Ishikawa (cell line): ENCODE measurements at regions not wholly inside any gene's neighbourhood (a gene's known extent, or its start where the extent isn't known, plus 50 kb on each side); places are given as distances from the start of the nearest gene placed in this dataset.

Experiments used
- CEBPB ChIP-seq: IDR thresholded peaks from 2 replicates; pipeline ENCODE4 v1.6.1; 2012
- CREB1 ChIP-seq: IDR thresholded peaks from 2 replicates; pipeline ENCODE4 v1.6.1; 2012; ENCODE audit warnings: low read depth
- EGR1 ChIP-seq: IDR thresholded peaks from 2 replicates; pipeline ENCODE4 v1.6.1; 2012
- EP300 ChIP-seq: IDR thresholded peaks from 2 replicates; pipeline ENCODE4 v1.6.1; 2012; ENCODE audit warnings: borderline replicate concordance
- FOXM1 ChIP-seq: IDR thresholded peaks from 2 replicates; pipeline ENCODE4 v1.6.1; 2012; ENCODE audit warnings: low read depth, borderline replicate concordance
- MAX ChIP-seq: IDR thresholded peaks from 2 replicates; pipeline ENCODE4 v1.6.1; 2012
- NFIC ChIP-seq: IDR thresholded peaks from 2 replicates; pipeline ENCODE4 v1.6.1; 2012
- RAD21 ChIP-seq: IDR thresholded peaks from 2 replicates; pipeline ENCODE4 v1.6.1; 2012; ENCODE audit warnings: low read depth
- REST ChIP-seq: IDR thresholded peaks from 2 replicates; pipeline ENCODE4 v1.6.1; 2012; ENCODE audit warnings: low read depth, mild to moderate bottlenecking
- TAF1 ChIP-seq: IDR thresholded peaks from 2 replicates; pipeline ENCODE4 v1.6.1; 2012; ENCODE audit warnings: low read depth, mild to moderate bottlenecking
- TCF12 ChIP-seq: IDR thresholded peaks from 2 replicates; pipeline ENCODE4 v1.6.1; 2012; ENCODE audit warnings: low read depth
- TEAD4 ChIP-seq: IDR thresholded peaks from 2 replicates; pipeline ENCODE4 v1.6.1; 2012
- YY1 ChIP-seq: IDR thresholded peaks from 2 replicates; pipeline ENCODE4 v1.6.1; 2012; ENCODE audit warnings: low read depth
- ZBTB7A ChIP-seq: IDR thresholded peaks from 2 replicates; pipeline ENCODE4 v1.6.1; 2012; ENCODE audit warnings: low read depth
- TF ChIP-seq, protein P1 (sequence below): IDR thresholded peaks from 2 replicates; pipeline ENCODE4 v1.6.1; 2012

DNA sequence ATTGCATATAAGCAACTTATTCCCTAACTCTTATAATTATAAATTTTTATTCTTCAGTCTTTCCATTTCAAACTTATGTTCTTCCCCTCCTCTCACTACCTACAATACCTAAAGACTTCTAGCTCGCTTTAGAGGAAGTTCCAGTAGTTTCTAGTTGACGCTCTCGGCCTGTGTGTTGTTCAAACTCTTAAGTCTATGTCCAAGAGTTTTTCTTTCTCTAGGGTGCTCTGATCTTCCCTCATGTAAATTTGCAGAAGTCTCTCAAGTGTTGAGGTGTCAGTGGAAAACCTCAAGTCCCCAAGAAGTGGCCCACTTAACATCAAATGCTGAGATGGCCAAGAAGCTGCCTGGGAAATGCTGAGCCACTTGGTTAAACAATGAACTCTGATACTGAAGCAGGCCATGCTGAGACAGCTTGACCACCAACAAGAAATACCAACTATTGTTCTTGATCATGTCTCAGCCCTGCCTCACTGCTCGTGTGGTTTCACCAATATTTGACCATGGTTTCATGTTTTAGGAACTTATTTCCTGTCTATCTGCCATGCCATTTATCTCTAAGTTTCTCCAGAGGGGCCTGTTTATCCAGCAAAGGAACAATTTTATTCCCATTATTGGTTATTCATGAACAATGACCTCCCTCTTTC lies 100.9 kb upstream of the TCF21 start:
- TF ChIP-seq TEAD4 (no peak), TCF12 (no peak), EGR1 (no peak), MAX (no peak), TAF1 (no peak), REST (no peak), FOXM1 (no peak), NFIC (no peak)
- TF ChIP-seq, protein P1, sequence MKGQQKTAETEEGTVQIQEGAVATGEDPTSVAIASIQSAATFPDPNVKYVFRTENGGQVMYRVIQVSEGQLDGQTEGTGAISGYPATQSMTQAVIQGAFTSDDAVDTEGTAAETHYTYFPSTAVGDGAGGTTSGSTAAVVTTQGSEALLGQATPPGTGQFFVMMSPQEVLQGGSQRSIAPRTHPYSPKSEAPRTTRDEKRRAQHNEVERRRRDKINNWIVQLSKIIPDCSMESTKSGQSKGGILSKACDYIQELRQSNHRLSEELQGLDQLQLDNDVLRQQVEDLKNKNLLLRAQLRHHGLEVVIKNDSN: no peak

DNA sequence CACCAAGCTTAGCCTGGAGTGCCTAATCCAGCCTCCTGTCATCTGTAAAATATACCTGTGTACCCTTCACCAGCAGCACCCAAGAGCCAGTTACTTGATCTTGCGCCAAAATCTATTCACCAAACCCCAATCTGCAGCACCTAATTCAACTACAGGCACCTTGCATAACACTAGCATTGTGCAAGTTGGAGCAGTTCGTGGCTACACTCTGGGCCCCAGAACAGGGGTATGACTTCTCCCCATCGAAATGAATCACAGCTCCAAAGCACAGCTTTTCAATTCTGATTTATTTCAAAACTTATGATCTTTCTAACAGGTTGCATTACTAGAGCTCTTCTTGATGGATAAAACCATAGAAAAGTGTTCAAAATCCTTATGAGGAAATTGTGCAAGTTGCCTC lies 100.4 kb upstream of the TCF21 start:
- TF ChIP-seq REST (no peak), NFIC (no peak), YY1 (no peak), RAD21 (no peak), CREB1 (no peak), MAX (no peak), EGR1 (no peak), CEBPB (no peak)

- TF ChIP-seq MAX (no peak), CREB1 (no peak), YY1 (no peak)
These were observed 92.7 kb upstream of the TCF21 start for GRCh38 chr6:133796235-133796634.

GRCh38 chr6:133799043-133799442 lies 89.9 kb upstream of the TCF21 start:
- TF ChIP-seq CREB1: no peak
- TF ChIP-seq TEAD4: no peak
- TF ChIP-seq TCF12: no peak
- TF ChIP-seq ZBTB7A: no peak
- TF ChIP-seq EP300: no peak
- TF ChIP-seq REST: no peak
- no peak for TF ChIP-seq CEBPB
- no peak for TF ChIP-seq RAD21
- TF ChIP-seq NFIC: no peak
- no peak for TF ChIP-seq TAF1
- TF ChIP-seq, protein P1: no peak
- TF ChIP-seq EGR1: no peak
- TF ChIP-seq FOXM1: no peak
- no peak for TF ChIP-seq MAX
- no peak for TF ChIP-seq YY1
